Keratinocyte (primary cell): ENCODE measurements at regions not wholly inside any gene's neighbourhood (a gene's known extent, or its start where the extent isn't known, plus 50 kb on each side); places are given as distances from the start of the nearest gene placed in this dataset.

ENCODE experiments used
- DNase-seq: peaks from one replicate; pipeline ENCODE4 v3.0.0-alpha.2; 2011; ENCODE audit warnings: low read depth, missing footprints, low spot score
- FAIRE-seq: peaks from 2 replicates; lab custom pipeline; 2011; peaks lifted over from hg19 to GRCh38; lab: Jason Lieb, UNC
- H2AFZ ChIP-seq: 2 replicates; pipeline ENCODE4 v1.6.0; 2012; ENCODE audit warnings: low read length, control low read depth, inconsistent platforms; ENCODE audit not compliant: control insufficient read depth
- H3K27ac ChIP-seq: 2 replicates; pipeline ENCODE4 v1.5.1; 2011; ENCODE audit warnings: low read length; ENCODE audit not compliant: control insufficient read depth, insufficient read depth
- H3K27me3 ChIP-seq: 3 replicates; pipeline ENCODE4 v1.6.0; 2011; ENCODE audit warnings: low read length; ENCODE audit not compliant: control insufficient read depth, insufficient read depth; ENCODE audit errors: extremely low read depth
- H3K36me3 ChIP-seq, 2 experiments: 2 replicates in 1 of 2; 3 replicates in 1 of 2; pipeline ENCODE4 v1.5.1; 2011; ENCODE audit warnings: low read length in 2 of 2, mild to moderate bottlenecking in 1 of 2; ENCODE audit not compliant: control insufficient read depth in 2 of 2, insufficient read depth in 2 of 2; ENCODE audit errors: extremely low read depth in 1 of 2
- H3K4me1 ChIP-seq: 3 replicates; pipeline ENCODE4 v1.5.1; 2011; ENCODE audit warnings: low read length; ENCODE audit not compliant: control insufficient read depth, insufficient read depth; ENCODE audit errors: extremely low read depth
- H3K4me2 ChIP-seq: 3 replicates; pipeline ENCODE4 v1.6.0; 2011; ENCODE audit warnings: low read depth, low read length; ENCODE audit not compliant: control insufficient read depth, insufficient read depth; ENCODE audit errors: extremely low read depth
- H3K4me3 ChIP-seq, 3 experiments: fragments of 200-600 bp in 1 of 3; sonication (generic) in 1 of 3; 2 replicates in 2 of 3; 3 replicates in 1 of 3; pipeline ENCODE4 v1.5.1; 2011 to 2016; ENCODE audit warnings: low read length in 3 of 3, mild to moderate bottlenecking in 3 of 3, control low read depth in 2 of 3, inconsistent platforms in 1 of 3, low read depth in 1 of 3, mixed read lengths in 1 of 3, mixed run types in 1 of 3, moderate library complexity in 1 of 3; ENCODE audit not compliant: control insufficient read depth in 2 of 3, insufficient read depth in 2 of 3; ENCODE audit errors: extremely low read depth in 1 of 3
- H3K79me2 ChIP-seq: 2 replicates; pipeline ENCODE4 v1.6.0; 2012; ENCODE audit warnings: low read length; ENCODE audit not compliant: control insufficient read depth, insufficient read depth
- H3K9ac ChIP-seq: 3 replicates; pipeline ENCODE4 v1.6.0; 2011; ENCODE audit warnings: low read length; ENCODE audit not compliant: control insufficient read depth, insufficient read depth; ENCODE audit errors: extremely low read depth
- H3K9me1 ChIP-seq: 3 replicates; pipeline ENCODE4 v1.6.0; 2011; ENCODE audit warnings: low read length; ENCODE audit not compliant: control insufficient read depth, insufficient read depth; ENCODE audit errors: extremely low read depth
- H3K9me3 ChIP-seq: 2 replicates; pipeline ENCODE4 v1.5.1; 2012; ENCODE audit warnings: low read depth, low read length; ENCODE audit not compliant: control insufficient read depth
- H4K20me1 ChIP-seq: 3 replicates; pipeline ENCODE4 v1.6.0; 2011; ENCODE audit warnings: low read length; ENCODE audit not compliant: control insufficient read depth, insufficient read depth; ENCODE audit errors: extremely low read depth
- CTCF ChIP-seq, 3 experiments: IDR thresholded peaks in 1 of 3; conservative IDR thresholded peaks in 1 of 3; optimal IDR thresholded peaks in 1 of 3; 2 replicates in 2 of 3; 3 replicates in 1 of 3; pipeline versions ENCODE3 to v1.5.1; 2011; ENCODE audit warnings: low read length in 3 of 3, mild to moderate bottlenecking in 3 of 3, moderate library complexity in 2 of 3, control low read depth in 1 of 3, inconsistent platforms in 1 of 3; ENCODE audit not compliant: insufficient read depth in 2 of 3; ENCODE audit errors: extremely low read depth in 1 of 3
- EZH2 ChIP-seq: IDR thresholded peaks from one replicate; pipeline ENCODE4 v1.6.1; 2012; ENCODE audit warnings: inconsistent platforms, mild to moderate bottlenecking, low read length, moderate library complexity
- dilution Hi-C: fragments of 300-500 bp; cut with MboI; formaldehyde crosslinking; loops from one replicate; pipeline ENCODE4 v1.7.0; 2020; ENCODE audit warnings: low sequenced_read_pairs; ENCODE audit not compliant: extremely low pct_ligation_motif_present

- Histone ChIP-seq H3K4me2 (no peak overlapping the region), H3K9me3 (no peaks in the 10 kb centered on the region), H3K27ac (no peak overlapping the region), H3K27me3 (no peaks in the 10 kb centered on the region), H3K9ac (no peak overlapping the region), H2AFZ (no peak overlapping the region), H3K36me3 (no peaks in the 10 kb centered on the region), H3K4me3 (no peak overlapping the region), H3K79me2 (no peaks in the 10 kb centered on the region), H3K9me1 (no peaks in the 10 kb centered on the region), H3K4me1 (no peaks in the 10 kb centered on the region), H4K20me1 (no peaks in the 10 kb centered on the region)
- FAIRE-seq = no peak
- no peak for DNase-seq
- no peak for TF ChIP-seq EZH2
- no peak for TF ChIP-seq CTCF (optimal IDR thresholded peaks at IDR 0.05 in 1 of 3, IDR thresholded peaks at IDR 0.05 in 1 of 3, conservative IDR thresholded peaks at IDR 0.05 in 1 of 3; ENCODE audit: extremely low read depth in 1 of 3, insufficient read depth in 2 of 3, low read length in 3 of 3)
- dilution Hi-C loops = no loop called here
Observed at GRCh38 chr21:17359781-17360180, 153.1 kb upstream of the CXADR start.

GRCh38 chr21:17368748-17369363, 144.0 kb upstream of the CXADR start:
- FAIRE-seq = no peak
- TF ChIP-seq CTCF (optimal IDR thresholded peaks at IDR 0.05 in 1 of 3, IDR thresholded peaks at IDR 0.05 in 1 of 3, conservative IDR thresholded peaks at IDR 0.05 in 1 of 3; ENCODE audit: extremely low read depth in 1 of 3, insufficient read depth in 2 of 3, low read length in 3 of 3) (no peak), EZH2 (no peak)
- H3K27ac ChIP-seq = no peak overlapping the region
- no peak overlapping the region for H2AFZ ChIP-seq
- H3K4me2 ChIP-seq = no peak overlapping the region
- no peaks in the 10 kb centered on the region for H3K79me2 ChIP-seq
- dilution Hi-C loops = no loop called here
- no peak overlapping the region for H3K9ac ChIP-seq
- H4K20me1 ChIP-seq = no peaks in the 10 kb centered on the region
- peaks cover 25% of the 10 kb centered on the region for H3K4me1 ChIP-seq
- no peaks in the 10 kb centered on the region for H3K36me3 ChIP-seq
- no peak overlapping the region for H3K4me3 ChIP-seq
- no peaks in the 10 kb centered on the region for H3K9me3 ChIP-seq
- no peaks in the 10 kb centered on the region for H3K9me1 ChIP-seq
- no peaks in the 10 kb centered on the region for H3K27me3 ChIP-seq
- no peak for DNase-seq
